ENCODE measurements at regions not wholly inside any gene's neighbourhood (a gene's known extent, or its start where the extent isn't known, plus 50 kb on each side); places are given as distances from the start of the nearest gene placed in this dataset.

- no peaks in the 10 kb centered on the region; a peak in 1 of 7 replicates for H3K36me3 Mint-ChIP-seq (ENCODE audit: insufficient read depth in 1 of 3, low read depth in 3 of 3)
- Histone ChIP-seq H3K9me3 (ENCODE audit: control insufficient read depth, low read depth, low read length) (no peaks in the 10 kb centered on the region), H2BK12ac (ENCODE audit: insufficient read length, low read depth, low read length) (no peak overlapping the region), H4K8ac (replicated peaks; ENCODE audit: insufficient read length, low read depth, low read length) (no peak overlapping the region), H3K9ac (ENCODE audit: extremely low read depth, insufficient read length, low read length) (no peak overlapping the region), H4K5ac (ENCODE audit: insufficient read length, low read depth, low read length) (no peak overlapping the region), H3K27me3 (ENCODE audit: insufficient read depth, low read length) (no peaks in the 10 kb centered on the region), H2BK120ac (ENCODE audit: low read depth, low read length, poor library complexity, severe bottlenecking) (no peak overlapping the region), H3K23ac (ENCODE audit: insufficient read length, low read depth, low read length) (no peak overlapping the region), H3K79me2 (ENCODE audit: insufficient read depth, low read length) (no peaks in the 10 kb centered on the region), H3K79me1 (ENCODE audit: insufficient read depth, low read depth, low read length, poor library complexity, severe bottlenecking) (no peaks in the 10 kb centered on the region), H2BK5ac (ENCODE audit: insufficient read length, low read length) (no peak overlapping the region), H3T11ph (ENCODE audit: low read length) (no peak overlapping the region), H3K4me1 (ENCODE audit: insufficient read depth, low read length) (no peaks in the 10 kb centered on the region), H3K4me2 (ENCODE audit: insufficient read depth, insufficient read length, low read length) (no peak overlapping the region), H3K18ac (ENCODE audit: insufficient read length, low read depth, low read length) (no peak overlapping the region), H3K4ac (ENCODE audit: low read depth, low read length) (no peak overlapping the region), H3K56ac (ENCODE audit: insufficient read length, low read depth, low read length) (no peak overlapping the region), H4K91ac (ENCODE audit: insufficient read length, low read depth, low read length) (no peak overlapping the region), H2AFZ (ENCODE audit: low read length) (no peak overlapping the region), H3K14ac (ENCODE audit: insufficient read depth, low read length) (no peak overlapping the region), H3K27ac (ENCODE audit: insufficient read length, low read depth, low read length) (no peak overlapping the region), H2BK15ac (ENCODE audit: low read depth, low read length) (no peak overlapping the region), H4K20me1 (ENCODE audit: control insufficient read depth, insufficient read depth, insufficient read length) (no peaks in the 10 kb centered on the region), H2AK5ac (ENCODE audit: insufficient read length, low read length) (no peak overlapping the region), H2BK20ac (ENCODE audit: low read depth, low read length, poor library complexity, severe bottlenecking) (no peak overlapping the region), H3K23me2 (ENCODE audit: insufficient read length, low read depth, low read length, poor library complexity, severe bottlenecking) (no peaks in the 10 kb centered on the region)
- no peak for DNase-seq
- H3K27ac Mint-ChIP-seq: peak overlapping the region in 1 of 3 experiments; percentile 49; a peak in 2 of 7 replicates
- TF ChIP-seq CTCF (conservative IDR thresholded peaks at IDR 0.05): no peak
- peaks cover 0 to 3% of the 10 kb centered on the region in 2 experiments; a peak in 2 of 5 replicates for H3K9me3 Mint-ChIP-seq
- no peaks in the 10 kb centered on the region for H3K27me3 Mint-ChIP-seq (ENCODE audit: low read depth)
- no CpG with 5 or more reads among the region's 2 CpGs for WGBS (ENCODE audit: extremely low coverage, insufficient read length, low lambda C conversion rate)
- H3K4me1 Mint-ChIP-seq: peaks cover 0 to 3% of the 10 kb centered on the region in 2 experiments; a peak in 2 of 4 replicates
- no peak overlapping the region for H3K4me3 Mint-ChIP-seq
Measured at GRCh38 chr18:53797998-53798495, 426.4 kb downstream of the MBD2 start.

All from H9 (cell line).